GM23338 (cell line): ENCODE measurements at regions not wholly inside any gene's neighbourhood (a gene's known extent, or its start where the extent isn't known, plus 50 kb on each side); places are given as distances from the start of the nearest gene placed in this dataset.

Source experiments
- ATAC-seq: fragments of 200-7000 bp; cut with Tn5 transposase; 3 replicates; pipeline ENCODE4 v1.9.1; 2020
- DNase-seq: peaks from one replicate; pipeline ENCODE4 v3.0.0-alpha.2; 2015; ENCODE audit warnings: low spot score
- H2AFZ ChIP-seq: fragments of 200-600 bp; sonication (generic); 2 replicates; pipeline ENCODE4 v1.8.0; 2016; ENCODE audit warnings: antibody characterized with exemption, mild to moderate bottlenecking, moderate library complexity
- H3F3A ChIP-seq: fragments of 200-600 bp; sonication (generic); replicated peaks from 2 replicates; pipeline ENCODE4 v1.8.0; 2017; ENCODE audit warnings: antibody characterized with exemption, mixed run types, low read depth
- H3K27ac ChIP-seq: fragments of 200-600 bp; sonication (generic); 2 replicates; pipeline ENCODE4 v1.6.1; 2016; ENCODE audit warnings: low read depth
- H3K27me3 ChIP-seq: fragments of 200-600 bp; sonication (generic); 2 replicates; pipeline ENCODE4 v1.8.0; 2016; ENCODE audit warnings: mild to moderate bottlenecking, mixed run types, moderate library complexity; ENCODE audit not compliant: insufficient read depth
- H3K36me3 ChIP-seq: fragments of 200-600 bp; sonication (generic); 2 replicates; pipeline ENCODE4 v1.8.0; 2016; ENCODE audit warnings: mild to moderate bottlenecking; ENCODE audit not compliant: insufficient read depth
- H3K4me1 ChIP-seq: fragments of 200-600 bp; sonication (generic); 2 replicates; pipeline ENCODE4 v1.8.0; 2016; ENCODE audit warnings: mild to moderate bottlenecking, moderate library complexity; ENCODE audit not compliant: insufficient read depth
- H3K4me2 ChIP-seq: fragments of 200-600 bp; sonication (generic); 2 replicates; pipeline ENCODE4 v1.7.1; 2017; ENCODE audit warnings: mixed run types
- H3K4me3 ChIP-seq: fragments of 200-600 bp; sonication (generic); 2 replicates; pipeline ENCODE4 v1.6.1; 2016; ENCODE audit warnings: mixed run types
- H3K79me2 ChIP-seq: fragments of 200-600 bp; sonication (generic); replicated peaks from 2 replicates; pipeline ENCODE4 v1.8.0; 2017; ENCODE audit warnings: mild to moderate bottlenecking; ENCODE audit not compliant: insufficient read depth
- H3K9me2 ChIP-seq: fragments of 200-600 bp; sonication (generic); 2 replicates; pipeline ENCODE4 v1.8.0; 2017; ENCODE audit not compliant: insufficient read depth
- H4K20me1 ChIP-seq: fragments of 200-600 bp; sonication (generic); replicated peaks from 2 replicates; pipeline ENCODE4 v1.8.0; 2017; ENCODE audit warnings: mild to moderate bottlenecking; ENCODE audit not compliant: insufficient read depth
- H3K27ac Mint-ChIP-seq: 2 replicates; pipeline ENCODE4 v1.8.0; 2020; ENCODE audit warnings: inconsistent platforms, mild to moderate bottlenecking, moderate library complexity, mixed read lengths
- H3K27me3 Mint-ChIP-seq: 3 replicates; pipeline ENCODE4 v1.8.0; 2022; ENCODE audit warnings: low read depth, mild to moderate bottlenecking, moderate library complexity, mixed read lengths, inconsistent platforms; ENCODE audit not compliant: insufficient read depth, poor library complexity
- H3K36me3 Mint-ChIP-seq: 3 replicates; pipeline ENCODE4 v1.8.0; 2021; ENCODE audit warnings: low read depth, mild to moderate bottlenecking, inconsistent platforms, moderate library complexity, mixed read lengths
- H3K4me1 Mint-ChIP-seq: 3 replicates; pipeline ENCODE4 v1.8.0; 2020; ENCODE audit warnings: mild to moderate bottlenecking, inconsistent platforms, mixed read lengths
- H3K4me3 Mint-ChIP-seq: 3 replicates; pipeline ENCODE4 v1.8.0; 2021; ENCODE audit warnings: moderate library complexity, mild to moderate bottlenecking, inconsistent platforms, mixed read lengths
- H3K9me3 Mint-ChIP-seq: 3 replicates; pipeline ENCODE4 v1.8.0; 2020; ENCODE audit warnings: moderate library complexity, mild to moderate bottlenecking, inconsistent platforms, mixed read lengths
- CREB1 ChIP-seq: fragments of 250-450 bp; sonication (Bioruptor Pico); IDR thresholded peaks from 2 replicates; pipeline ENCODE4 v1.5.0; 2020; ENCODE audit warnings: low read depth, mild to moderate bottlenecking, moderate library complexity
- JUNB ChIP-seq: IDR thresholded peaks from one replicate; pipeline ENCODE4 v1.6.1; 2016; ENCODE audit warnings: antibody characterized with exemption; ENCODE audit not compliant: unreplicated experiment
- NANOG ChIP-seq: IDR thresholded peaks from 2 replicates; pipeline ENCODE4 v1.6.1; 2016; ENCODE audit warnings: antibody characterized with exemption, borderline replicate concordance
- POLR2AphosphoS5 ChIP-seq: IDR thresholded peaks from 2 replicates; pipeline ENCODE4 v1.6.1; 2016; ENCODE audit warnings: antibody characterized with exemption, low read depth
- STAT1 ChIP-seq: IDR thresholded peaks from one replicate; pipeline ENCODE4 v1.6.1; 2016; ENCODE audit warnings: antibody characterized with exemption; ENCODE audit not compliant: unreplicated experiment
- ZNF114 ChIP-seq: fragments of 250-450 bp; sonication (Bioruptor Pico); IDR thresholded peaks from 2 replicates; pipeline ENCODE4 v1.5.0; 2020; ENCODE audit warnings: mild to moderate bottlenecking, moderate library complexity
- ZNF331 ChIP-seq: fragments of 250-450 bp; sonication (Bioruptor Pico); IDR thresholded peaks from 2 replicates; pipeline ENCODE4 v1.5.0; 2020; ENCODE audit warnings: low read depth, mild to moderate bottlenecking, moderate library complexity
- TF ChIP-seq, protein P1 (sequence below), 2 experiments: fragments of 200-600 bp in 1 of 2; sonication (generic) in 1 of 2; conservative IDR thresholded peaks; 2 replicates each; pipeline versions ENCODE4 v1.5.1 to v1.6.1; 2016 to 2017; ENCODE audit warnings: antibody characterized with exemption in 2 of 2, low read depth in 2 of 2, mild to moderate bottlenecking in 2 of 2, moderate library complexity in 1 of 2
- TF ChIP-seq, protein P2 (sequence below): IDR thresholded peaks from 2 replicates; pipeline ENCODE4 v1.6.1; 2016; ENCODE audit warnings: antibody characterized with exemption
- TF ChIP-seq, protein P3 (sequence below): fragments of 250-450 bp; sonication (Bioruptor Pico); IDR thresholded peaks from 2 replicates; pipeline ENCODE4 v1.5.0; 2020; ENCODE audit warnings: mild to moderate bottlenecking, moderate library complexity

DNA sequence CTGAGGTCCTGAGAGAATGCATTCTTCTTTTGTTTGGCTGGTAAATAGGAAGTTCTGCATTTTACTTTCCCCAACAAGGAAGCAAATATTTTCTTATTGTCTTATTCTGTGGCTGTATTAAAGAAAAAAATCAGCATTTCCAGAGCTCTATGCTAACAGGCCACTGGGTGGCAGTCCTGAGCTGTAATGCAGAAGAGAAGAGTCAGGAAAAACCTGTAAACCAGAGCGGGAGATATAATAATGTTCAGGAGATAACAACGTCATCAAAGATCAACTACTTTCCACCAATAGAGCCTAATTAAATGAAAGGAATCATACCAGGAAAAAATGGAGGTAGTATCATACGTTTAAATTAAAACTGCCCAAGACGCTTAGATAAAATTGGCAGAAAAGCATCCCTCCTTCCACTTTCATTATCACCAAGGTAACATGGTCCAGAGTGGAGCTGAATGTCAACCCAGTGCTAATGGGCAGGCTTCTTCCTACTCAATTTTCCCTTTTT lies 55.6 kb upstream of the CARMIL1 start:
- H3K4me2 ChIP-seq: no peak overlapping the region
- DNase-seq (peak; percentile 80), ATAC-seq (peak; percentile 64)
- H3K27me3 ChIP-seq: no peaks in the 10 kb centered on the region
- TF ChIP-seq ZNF114 (CRISPR knock-in tag): no peak
- peak; percentile 24; the same call in 1 of the 2 replicates for TF ChIP-seq CREB1 (CRISPR knock-in tag)
- no peak for TF ChIP-seq ZNF331
- TF ChIP-seq, protein P1, sequence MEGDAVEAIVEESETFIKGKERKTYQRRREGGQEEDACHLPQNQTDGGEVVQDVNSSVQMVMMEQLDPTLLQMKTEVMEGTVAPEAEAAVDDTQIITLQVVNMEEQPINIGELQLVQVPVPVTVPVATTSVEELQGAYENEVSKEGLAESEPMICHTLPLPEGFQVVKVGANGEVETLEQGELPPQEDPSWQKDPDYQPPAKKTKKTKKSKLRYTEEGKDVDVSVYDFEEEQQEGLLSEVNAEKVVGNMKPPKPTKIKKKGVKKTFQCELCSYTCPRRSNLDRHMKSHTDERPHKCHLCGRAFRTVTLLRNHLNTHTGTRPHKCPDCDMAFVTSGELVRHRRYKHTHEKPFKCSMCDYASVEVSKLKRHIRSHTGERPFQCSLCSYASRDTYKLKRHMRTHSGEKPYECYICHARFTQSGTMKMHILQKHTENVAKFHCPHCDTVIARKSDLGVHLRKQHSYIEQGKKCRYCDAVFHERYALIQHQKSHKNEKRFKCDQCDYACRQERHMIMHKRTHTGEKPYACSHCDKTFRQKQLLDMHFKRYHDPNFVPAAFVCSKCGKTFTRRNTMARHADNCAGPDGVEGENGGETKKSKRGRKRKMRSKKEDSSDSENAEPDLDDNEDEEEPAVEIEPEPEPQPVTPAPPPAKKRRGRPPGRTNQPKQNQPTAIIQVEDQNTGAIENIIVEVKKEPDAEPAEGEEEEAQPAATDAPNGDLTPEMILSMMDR (conservative IDR thresholded peaks at IDR 0.05; ENCODE audit: low read depth in 2 of 2): peak; percentile 94 to 100
- H2AFZ ChIP-seq: no peak overlapping the region
- H4K20me1 ChIP-seq: no peaks in the 10 kb centered on the region
- Mint-ChIP-seq H3K36me3 (no peaks in the 10 kb centered on the region), H3K27ac (no peak overlapping the region), H3K27me3 (peaks cover 2% of the 10 kb centered on the region), H3K9me3 (no peaks in the 10 kb centered on the region), H3K4me3 (no peak overlapping the region), H3K4me1 (peaks cover 22% of the 10 kb centered on the region; the same call in 2 of the 3 replicates)
- H3F3A ChIP-seq: no peaks in the 10 kb centered on the region
- no peak overlapping the region for H3K4me3 ChIP-seq
- H3K27ac ChIP-seq: no peak overlapping the region
- no peaks in the 10 kb centered on the region for H3K79me2 ChIP-seq
- no peaks in the 10 kb centered on the region for H3K36me3 ChIP-seq
- peaks cover 12% of the 10 kb centered on the region; the same call in 1 of the 2 replicates for H3K4me1 ChIP-seq
- peaks cover 5% of the 10 kb centered on the region for H3K9me2 ChIP-seq

DNA sequence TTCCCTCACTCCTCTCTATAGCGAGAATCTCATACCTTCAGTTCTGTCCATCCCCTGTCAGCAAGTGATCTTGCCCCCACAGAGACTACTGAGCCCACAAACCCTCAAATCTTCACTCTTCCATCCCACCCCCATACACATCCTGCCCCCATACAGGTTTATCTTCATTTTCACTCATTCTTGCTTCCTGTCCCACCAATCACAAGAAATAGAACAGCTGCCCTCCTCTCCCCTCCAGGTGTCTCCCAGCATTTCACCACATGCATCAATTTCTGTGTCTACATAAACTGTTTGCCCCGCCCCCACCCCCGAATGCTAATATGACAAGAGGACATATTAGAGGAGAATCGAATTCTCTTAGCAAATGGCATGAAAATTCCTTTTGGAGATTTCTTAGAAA lies 54.9 kb upstream of the CARMIL1 start:
- H3K4me1 Mint-ChIP-seq: peaks cover 16% of the 10 kb centered on the region; the same call in 2 of the 3 replicates
- ATAC-seq: no peak
- Histone ChIP-seq H2AFZ (no peak overlapping the region), H3K79me2 (no peaks in the 10 kb centered on the region), H3K27me3 (no peaks in the 10 kb centered on the region), H3K4me2 (no peak overlapping the region), H3K9me2 (peaks cover 5% of the 10 kb centered on the region), H3F3A (no peaks in the 10 kb centered on the region), H3K36me3 (no peaks in the 10 kb centered on the region), H3K27ac (no peak overlapping the region), H4K20me1 (no peaks in the 10 kb centered on the region), H3K4me3 (no peak overlapping the region), H3K4me1 (peaks cover 5% of the 10 kb centered on the region; the same call in 1 of the 2 replicates)
- no peaks in the 10 kb centered on the region for H3K9me3 Mint-ChIP-seq
- H3K36me3 Mint-ChIP-seq: no peaks in the 10 kb centered on the region
- no peak for DNase-seq
- peaks cover 2% of the 10 kb centered on the region for H3K27me3 Mint-ChIP-seq
- H3K27ac Mint-ChIP-seq: no peak overlapping the region
- no peak overlapping the region for H3K4me3 Mint-ChIP-seq
- TF ChIP-seq, protein P1 (conservative IDR thresholded peaks at IDR 0.05; ENCODE audit: low read depth in 2 of 2): no peak
- TF ChIP-seq ZNF331: no peak
- TF ChIP-seq POLR2AphosphoS5: no peak
- no peak for TF ChIP-seq STAT1
- TF ChIP-seq, protein P2, sequence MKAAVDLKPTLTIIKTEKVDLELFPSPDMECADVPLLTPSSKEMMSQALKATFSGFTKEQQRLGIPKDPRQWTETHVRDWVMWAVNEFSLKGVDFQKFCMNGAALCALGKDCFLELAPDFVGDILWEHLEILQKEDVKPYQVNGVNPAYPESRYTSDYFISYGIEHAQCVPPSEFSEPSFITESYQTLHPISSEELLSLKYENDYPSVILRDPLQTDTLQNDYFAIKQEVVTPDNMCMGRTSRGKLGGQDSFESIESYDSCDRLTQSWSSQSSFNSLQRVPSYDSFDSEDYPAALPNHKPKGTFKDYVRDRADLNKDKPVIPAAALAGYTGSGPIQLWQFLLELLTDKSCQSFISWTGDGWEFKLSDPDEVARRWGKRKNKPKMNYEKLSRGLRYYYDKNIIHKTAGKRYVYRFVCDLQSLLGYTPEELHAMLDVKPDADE: no peak
- no peak for TF ChIP-seq NANOG
- TF ChIP-seq, protein P3, sequence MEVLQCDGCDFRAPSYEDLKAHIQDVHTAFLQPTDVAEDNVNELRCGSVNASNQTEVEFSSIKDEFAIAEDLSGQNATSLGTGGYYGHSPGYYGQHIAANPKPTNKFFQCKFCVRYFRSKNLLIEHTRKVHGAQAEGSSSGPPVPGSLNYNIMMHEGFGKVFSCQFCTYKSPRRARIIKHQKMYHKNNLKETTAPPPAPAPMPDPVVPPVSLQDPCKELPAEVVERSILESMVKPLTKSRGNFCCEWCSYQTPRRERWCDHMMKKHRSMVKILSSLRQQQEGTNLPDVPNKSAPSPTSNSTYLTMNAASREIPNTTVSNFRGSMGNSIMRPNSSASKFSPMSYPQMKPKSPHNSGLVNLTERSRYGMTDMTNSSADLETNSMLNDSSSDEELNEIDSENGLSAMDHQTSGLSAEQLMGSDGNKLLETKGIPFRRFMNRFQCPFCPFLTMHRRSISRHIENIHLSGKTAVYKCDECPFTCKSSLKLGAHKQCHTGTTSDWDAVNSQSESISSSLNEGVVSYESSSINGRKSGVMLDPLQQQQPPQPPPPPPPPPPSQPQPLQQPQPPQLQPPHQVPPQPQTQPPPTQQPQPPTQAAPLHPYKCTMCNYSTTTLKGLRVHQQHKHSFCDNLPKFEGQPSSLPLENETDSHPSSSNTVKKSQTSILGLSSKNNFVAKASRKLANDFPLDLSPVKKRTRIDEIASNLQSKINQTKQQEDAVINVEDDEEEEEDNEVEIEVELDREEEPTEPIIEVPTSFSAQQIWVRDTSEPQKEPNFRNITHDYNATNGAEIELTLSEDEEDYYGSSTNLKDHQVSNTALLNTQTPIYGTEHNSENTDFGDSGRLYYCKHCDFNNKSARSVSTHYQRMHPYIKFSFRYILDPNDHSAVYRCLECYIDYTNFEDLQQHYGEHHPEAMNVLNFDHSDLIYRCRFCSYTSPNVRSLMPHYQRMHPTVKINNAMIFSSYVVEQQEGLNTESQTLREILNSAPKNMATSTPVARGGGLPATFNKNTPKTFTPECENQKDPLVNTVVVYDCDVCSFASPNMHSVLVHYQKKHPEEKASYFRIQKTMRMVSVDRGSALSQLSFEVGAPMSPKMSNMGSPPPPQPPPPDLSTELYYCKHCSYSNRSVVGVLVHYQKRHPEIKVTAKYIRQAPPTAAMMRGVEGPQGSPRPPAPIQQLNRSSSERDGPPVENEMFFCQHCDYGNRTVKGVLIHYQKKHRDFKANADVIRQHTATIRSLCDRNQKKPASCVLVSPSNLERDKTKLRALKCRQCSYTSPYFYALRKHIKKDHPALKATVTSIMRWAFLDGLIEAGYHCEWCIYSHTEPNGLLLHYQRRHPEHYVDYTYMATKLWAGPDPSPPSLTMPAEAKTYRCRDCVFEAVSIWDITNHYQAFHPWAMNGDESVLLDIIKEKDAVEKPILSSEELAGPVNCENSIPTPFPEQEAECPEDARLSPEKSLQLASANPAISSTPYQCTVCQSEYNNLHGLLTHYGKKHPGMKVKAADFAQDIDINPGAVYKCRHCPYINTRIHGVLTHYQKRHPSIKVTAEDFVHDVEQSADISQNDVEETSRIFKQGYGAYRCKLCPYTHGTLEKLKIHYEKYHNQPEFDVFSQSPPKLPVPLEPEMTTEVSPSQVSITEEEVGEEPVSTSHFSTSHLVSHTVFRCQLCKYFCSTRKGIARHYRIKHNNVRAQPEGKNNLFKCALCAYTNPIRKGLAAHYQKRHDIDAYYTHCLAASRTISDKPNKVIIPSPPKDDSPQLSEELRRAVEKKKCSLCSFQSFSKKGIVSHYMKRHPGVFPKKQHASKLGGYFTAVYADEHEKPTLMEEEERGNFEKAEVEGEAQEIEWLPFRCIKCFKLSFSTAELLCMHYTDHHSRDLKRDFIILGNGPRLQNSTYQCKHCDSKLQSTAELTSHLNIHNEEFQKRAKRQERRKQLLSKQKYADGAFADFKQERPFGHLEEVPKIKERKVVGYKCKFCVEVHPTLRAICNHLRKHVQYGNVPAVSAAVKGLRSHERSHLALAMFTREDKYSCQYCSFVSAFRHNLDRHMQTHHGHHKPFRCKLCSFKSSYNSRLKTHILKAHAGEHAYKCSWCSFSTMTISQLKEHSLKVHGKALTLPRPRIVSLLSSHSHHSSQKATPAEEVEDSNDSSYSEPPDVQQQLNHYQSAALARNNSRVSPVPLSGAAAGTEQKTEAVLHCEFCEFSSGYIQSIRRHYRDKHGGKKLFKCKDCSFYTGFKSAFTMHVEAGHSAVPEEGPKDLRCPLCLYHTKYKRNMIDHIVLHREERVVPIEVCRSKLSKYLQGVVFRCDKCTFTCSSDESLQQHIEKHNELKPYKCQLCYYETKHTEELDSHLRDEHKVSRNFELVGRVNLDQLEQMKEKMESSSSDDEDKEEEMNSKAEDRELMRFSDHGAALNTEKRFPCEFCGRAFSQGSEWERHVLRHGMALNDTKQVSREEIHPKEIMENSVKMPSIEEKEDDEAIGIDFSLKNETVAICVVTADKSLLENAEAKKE (CRISPR knock-in tag): no peak
- TF ChIP-seq CREB1 (CRISPR knock-in tag): no peak
- no peak for TF ChIP-seq JUNB
- no peak for TF ChIP-seq ZNF114 (CRISPR knock-in tag)
